HG02970 (cell line): ENCODE measurements at regions not wholly inside any gene's neighbourhood (a gene's known extent, or its start where the extent isn't known, plus 50 kb on each side); places are given as distances from the start of the nearest gene placed in this dataset.

Experiments used
- ATAC-seq: cut with Tn5 transposase; IDR thresholded peaks from one replicate; pipeline ENCODE4 v1.9.1; 2021; ENCODE audit warnings: mild to moderate bottlenecking, moderate library complexity, moderate number of reproducible peaks; ENCODE audit not compliant: unreplicated experiment, low FRiP score

- ATAC-seq, result peak; percentile 80
Observed at GRCh38 chr9:73219985-73220626, 68.4 kb downstream of the ANXA1 start.

- no peak for ATAC-seq
Observed at GRCh38 chr9:73223594-73223993, 71.9 kb downstream of the ANXA1 start.

DNA sequence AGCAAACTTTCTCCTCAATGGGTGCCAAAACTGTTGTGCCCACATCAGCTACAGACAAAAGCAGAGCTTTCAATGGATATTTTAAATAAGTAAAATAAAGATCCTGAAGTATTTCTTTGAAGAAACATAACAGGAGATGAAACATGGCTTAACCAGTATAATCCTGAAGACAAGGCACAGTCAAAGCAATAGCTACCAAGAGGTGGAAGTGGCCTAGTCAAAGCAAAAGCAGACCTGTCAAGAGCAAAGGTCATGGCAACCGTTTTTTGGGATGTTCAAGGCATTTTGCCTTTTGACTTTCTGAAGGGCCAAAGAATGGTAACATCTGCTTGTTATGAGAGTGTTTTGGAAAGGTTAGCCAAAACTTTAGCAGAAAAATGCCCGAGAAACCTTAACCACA lies 77.9 kb downstream of the ANXA1 start:
- ATAC-seq, result no peak

- no peak for ATAC-seq
Observed at GRCh38 chr9:73230251-73230650, 78.6 kb downstream of the ANXA1 start.

GRCh38 chr9:73231203-73231602 lies 79.5 kb downstream of the ANXA1 start:
- no peak for ATAC-seq

- no peak for ATAC-seq
Observed at GRCh38 chr9:73233359-73234007, 81.8 kb downstream of the ANXA1 start.

- no peak for ATAC-seq
Observed at GRCh38 chr9:73234008-73234360, 82.3 kb downstream of the ANXA1 start.

DNA sequence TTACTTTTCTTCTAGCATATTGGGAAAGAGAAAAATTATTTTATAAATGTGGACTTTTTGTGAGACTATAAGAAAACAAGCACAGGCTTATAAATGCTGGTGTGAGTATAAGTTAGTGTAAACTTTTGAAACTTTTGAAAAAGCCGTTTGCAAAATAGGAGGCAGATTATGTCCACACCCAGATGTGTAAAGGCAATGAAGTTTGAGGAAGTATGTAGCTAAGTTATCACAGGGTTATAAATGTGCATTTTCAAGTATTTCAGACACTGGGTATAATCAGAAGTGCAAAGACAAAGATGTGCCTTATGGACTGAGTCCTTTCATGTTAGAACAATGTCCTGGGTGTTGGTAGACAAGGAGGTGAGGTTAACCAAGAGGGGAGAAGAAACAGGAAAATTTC lies 85.5 kb downstream of the ANXA1 start:
- no peak for ATAC-seq

GRCh38 chr9:73239570-73240265 lies 88.1 kb downstream of the ANXA1 start:
- ATAC-seq, result no peak

GRCh38 chr9:73243078-73243477 lies 91.4 kb downstream of the ANXA1 start:
- ATAC-seq, result no peak

- ATAC-seq, result no peak
Observed at GRCh38 chr9:73259086-73259696, 107.5 kb downstream of the ANXA1 start.

DNA sequence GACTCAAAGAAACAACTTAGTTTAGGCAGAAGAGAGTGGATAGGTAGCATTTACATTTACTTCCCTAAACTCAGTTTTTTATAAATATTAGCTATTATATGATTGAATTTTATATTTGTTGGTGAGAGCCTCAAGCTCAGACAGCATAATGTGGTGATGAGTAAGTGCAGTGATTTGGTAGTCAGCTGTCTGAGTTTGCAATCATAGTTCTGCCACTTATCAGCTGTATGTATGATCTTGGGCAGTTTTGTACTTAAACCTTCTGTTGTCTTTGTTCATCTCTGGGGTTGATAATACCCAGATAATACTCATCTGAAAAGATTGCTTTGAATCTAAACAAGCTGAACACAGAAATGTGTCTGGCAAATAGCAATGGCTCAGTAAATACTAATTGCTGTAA lies 108.8 kb downstream of the ANXA1 start:
- no peak for ATAC-seq

DNA sequence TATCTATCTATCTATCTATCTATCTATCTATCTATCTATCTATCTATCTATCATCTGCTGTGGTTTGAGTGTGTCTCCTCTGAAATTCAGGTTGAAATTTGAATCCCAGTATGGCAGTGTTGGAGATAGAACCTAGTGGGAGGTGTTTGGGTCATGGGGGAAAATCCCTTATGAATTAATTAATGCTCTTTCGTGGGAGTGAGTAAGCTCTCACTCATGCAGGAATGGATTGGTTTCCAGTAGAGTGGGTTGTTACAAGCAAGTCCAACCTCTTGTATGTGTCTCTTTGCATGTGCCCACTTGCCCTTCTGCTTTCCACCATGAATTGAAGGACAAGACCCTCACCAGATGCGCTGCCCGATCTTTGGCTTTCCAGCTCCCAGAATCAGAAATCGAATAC lies 113.0 kb downstream of the ANXA1 start:
- ATAC-seq, result no peak

DNA sequence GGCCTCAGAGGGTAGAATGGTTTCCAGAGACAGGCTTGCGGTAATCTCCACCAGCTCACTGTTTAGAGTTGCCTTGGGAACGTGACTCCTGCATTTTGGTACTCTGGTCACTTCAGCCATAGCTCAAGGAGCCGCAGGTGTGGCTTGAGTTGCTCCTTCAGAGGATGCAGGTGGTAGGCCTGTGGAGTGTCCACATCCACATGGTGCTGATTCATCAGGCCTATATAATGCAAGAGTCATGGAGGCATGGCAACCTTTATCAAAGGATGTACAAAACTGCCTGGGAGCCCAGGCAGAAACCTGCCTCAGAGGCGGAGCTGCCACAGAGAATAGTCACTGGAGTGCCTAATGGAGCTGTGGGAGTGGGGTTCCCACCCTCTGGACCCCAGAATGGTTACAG lies 114.2 kb downstream of the ANXA1 start:
- ATAC-seq, result no peak

DNA sequence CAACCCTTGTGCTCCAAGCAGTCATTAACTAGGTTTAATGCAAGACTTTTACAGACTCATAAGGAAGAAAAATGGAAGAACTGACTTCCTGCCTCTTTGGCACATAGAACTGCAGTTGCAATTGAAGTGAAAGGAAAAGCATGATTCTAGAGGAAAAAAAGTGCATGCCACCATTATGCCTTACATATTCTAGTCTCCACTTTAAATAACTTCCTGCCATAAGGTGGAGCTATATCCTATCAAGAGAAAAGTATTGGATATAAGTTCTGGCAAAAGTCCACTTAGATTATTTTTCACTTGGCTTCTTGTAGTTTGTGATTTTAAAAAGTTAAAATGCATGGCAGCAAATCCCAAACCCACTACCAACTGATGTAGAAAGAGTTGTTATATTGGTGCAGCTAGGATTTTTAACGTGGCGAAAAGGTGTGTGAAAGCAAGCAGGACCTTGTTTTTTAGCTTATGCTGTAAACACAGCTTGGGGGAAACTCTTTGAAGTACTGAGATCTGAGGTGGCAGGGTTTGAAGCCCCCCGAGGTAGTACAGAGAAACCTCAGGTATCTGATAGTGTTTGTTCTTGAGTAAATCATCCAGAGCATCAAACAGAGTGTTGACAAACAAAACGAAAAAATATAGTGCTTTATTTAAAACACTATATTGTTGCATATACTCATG lies 117.9 kb downstream of the ANXA1 start:
- no peak for ATAC-seq

- ATAC-seq, result peak; percentile 57
Observed at GRCh38 chr9:73270967-73271721, 119.5 kb downstream of the ANXA1 start.

- ATAC-seq, result no peak
Observed at GRCh38 chr9:73280113-73280512, 128.4 kb downstream of the ANXA1 start.

DNA sequence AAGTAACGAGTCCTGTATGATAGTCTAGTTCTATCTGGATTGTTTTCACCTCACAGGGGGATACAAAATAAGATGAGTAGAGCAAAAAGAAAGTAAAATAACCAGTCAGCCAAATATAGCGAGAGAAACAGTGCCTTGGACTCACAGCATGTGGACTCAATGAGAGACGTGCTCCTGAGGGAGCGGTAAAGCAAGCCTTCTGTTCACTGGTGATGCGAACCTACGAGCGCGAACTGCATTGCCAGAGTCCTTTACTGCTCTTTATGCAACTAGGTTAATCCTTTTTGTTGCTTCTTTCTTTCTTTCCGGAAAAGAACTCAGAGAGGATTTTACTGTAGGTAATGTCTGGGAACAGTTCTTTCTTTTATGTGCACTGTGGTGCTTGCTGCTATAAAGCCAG lies 132.7 kb downstream of the ANXA1 start:
- ATAC-seq, result no peak

- no peak for ATAC-seq
Observed at GRCh38 chr9:73294336-73294735, 142.7 kb downstream of the ANXA1 start.

GRCh38 chr9:73325983-73326382 lies 174.3 kb downstream of the ANXA1 start:
- ATAC-seq, result no peak
